Nephron (organoid): ENCODE measurements at regions not wholly inside any gene's neighbourhood (a gene's known extent, or its start where the extent isn't known, plus 50 kb on each side); places are given as distances from the start of the nearest gene placed in this dataset.

ENCODE experiments used
- H3K27ac Mint-ChIP-seq, 3 experiments: 2 replicates each; pipeline ENCODE4 v1.8.0; 2020; ENCODE audit warnings: mixed read lengths in 3 of 3, mild to moderate bottlenecking in 2 of 3, moderate library complexity in 1 of 3
- H3K27me3 Mint-ChIP-seq: 2 replicates; pipeline ENCODE4 v1.8.0; 2021; ENCODE audit warnings: low read depth, mild to moderate bottlenecking, moderate library complexity, mixed read lengths
- H3K36me3 Mint-ChIP-seq: 2 replicates; pipeline ENCODE4 v1.8.0; 2020; ENCODE audit warnings: low read depth, mixed read lengths
- H3K4me1 Mint-ChIP-seq: 2 replicates; pipeline ENCODE4 v1.8.0; 2020; ENCODE audit warnings: mixed read lengths
- H3K4me3 Mint-ChIP-seq, 3 experiments: 2 replicates each; pipeline ENCODE4 v1.8.0; 2020; ENCODE audit warnings: mild to moderate bottlenecking in 3 of 3, mixed read lengths in 3 of 3, moderate library complexity in 2 of 3
- H3K9me3 Mint-ChIP-seq: 2 replicates; pipeline ENCODE4 v1.8.0; 2020; ENCODE audit warnings: mixed read lengths
- CTCF ChIP-seq, 3 experiments: fragments of 200-600 bp; sonication (generic); IDR thresholded peaks; one replicate each; pipeline ENCODE4 v1.5.0; 2021; ENCODE audit warnings: antibody characterized with exemption in 3 of 3; ENCODE audit not compliant: unreplicated experiment in 3 of 3

DNA sequence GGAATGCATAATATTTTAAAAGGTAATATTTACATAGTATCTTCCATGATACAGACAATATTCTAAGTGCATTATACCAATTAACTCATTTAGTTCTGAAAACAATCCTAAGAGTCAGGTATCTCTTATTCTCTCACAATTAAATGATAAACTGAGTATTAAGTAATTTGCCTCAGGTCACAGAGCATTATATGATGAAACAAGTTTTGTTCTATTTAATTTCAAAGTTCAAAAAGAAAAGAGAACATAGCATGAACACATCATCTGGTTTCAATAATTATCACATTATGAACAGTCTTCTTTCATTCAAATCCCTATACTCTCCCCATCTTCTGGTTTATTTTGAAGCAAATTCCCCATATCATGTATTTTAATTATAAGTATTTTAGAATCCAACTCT lies 927.5 kb downstream of the ADGRL2 start:
- TF ChIP-seq CTCF (IDR thresholded peaks at IDR 0.05; ENCODE audit: unreplicated experiment in 3 of 3), result no peak
- no peaks in the 10 kb centered on the region for H3K27me3 Mint-ChIP-seq
- no peaks in the 10 kb centered on the region for H3K4me1 Mint-ChIP-seq
- no peak overlapping the region for H3K4me3 Mint-ChIP-seq
- H3K9me3 Mint-ChIP-seq, result peaks cover 23% of the 10 kb centered on the region
- peaks cover 3% of the 10 kb centered on the region for H3K36me3 Mint-ChIP-seq
- H3K27ac Mint-ChIP-seq, result no peak overlapping the region

GRCh38 chr1:82724246-82724645 lies 923.5 kb downstream of the ADGRL2 start:
- peaks cover 5% of the 10 kb centered on the region for H3K9me3 Mint-ChIP-seq
- no peaks in the 10 kb centered on the region for H3K4me1 Mint-ChIP-seq
- TF ChIP-seq CTCF (IDR thresholded peaks at IDR 0.05; ENCODE audit: unreplicated experiment in 3 of 3), result no peak
- H3K4me3 Mint-ChIP-seq, result no peak overlapping the region
- no peaks in the 10 kb centered on the region for H3K27me3 Mint-ChIP-seq
- H3K27ac Mint-ChIP-seq, result no peak overlapping the region
- no peaks in the 10 kb centered on the region for H3K36me3 Mint-ChIP-seq

GRCh38 chr1:82722608-82723007 lies 921.9 kb downstream of the ADGRL2 start:
- Mint-ChIP-seq H3K27ac (no peak overlapping the region), H3K4me3 (no peak overlapping the region), H3K27me3 (no peaks in the 10 kb centered on the region), H3K4me1 (no peaks in the 10 kb centered on the region), H3K9me3 (peaks cover 5% of the 10 kb centered on the region), H3K36me3 (no peaks in the 10 kb centered on the region)
- no peak for TF ChIP-seq CTCF (IDR thresholded peaks at IDR 0.05; ENCODE audit: unreplicated experiment in 3 of 3)

DNA sequence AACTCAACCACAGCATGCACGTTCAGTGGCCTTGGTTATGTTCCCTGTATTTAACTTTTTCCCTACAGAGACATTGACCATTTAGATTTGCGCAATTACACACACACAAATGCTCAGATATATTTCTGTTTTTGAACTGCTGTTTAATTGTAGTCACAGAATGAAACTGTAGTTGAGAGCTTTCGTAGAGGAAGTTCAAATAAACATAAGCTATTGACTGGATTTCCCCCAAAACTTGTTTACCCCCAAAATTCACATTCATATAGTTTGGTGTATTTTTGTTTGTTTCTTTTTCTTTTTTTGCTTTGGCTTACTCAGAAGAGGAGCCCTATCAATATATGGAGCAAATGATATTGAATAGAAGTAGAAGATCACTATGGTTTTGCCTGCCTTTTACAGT lies 921.0 kb downstream of the ADGRL2 start:
- H3K4me1 Mint-ChIP-seq, result no peaks in the 10 kb centered on the region
- TF ChIP-seq CTCF (IDR thresholded peaks at IDR 0.05; ENCODE audit: unreplicated experiment in 3 of 3), result no peak
- no peaks in the 10 kb centered on the region for H3K27me3 Mint-ChIP-seq
- no peaks in the 10 kb centered on the region for H3K36me3 Mint-ChIP-seq
- no peak overlapping the region for H3K4me3 Mint-ChIP-seq
- peaks cover 5% of the 10 kb centered on the region for H3K9me3 Mint-ChIP-seq
- H3K27ac Mint-ChIP-seq, result no peak overlapping the region

DNA sequence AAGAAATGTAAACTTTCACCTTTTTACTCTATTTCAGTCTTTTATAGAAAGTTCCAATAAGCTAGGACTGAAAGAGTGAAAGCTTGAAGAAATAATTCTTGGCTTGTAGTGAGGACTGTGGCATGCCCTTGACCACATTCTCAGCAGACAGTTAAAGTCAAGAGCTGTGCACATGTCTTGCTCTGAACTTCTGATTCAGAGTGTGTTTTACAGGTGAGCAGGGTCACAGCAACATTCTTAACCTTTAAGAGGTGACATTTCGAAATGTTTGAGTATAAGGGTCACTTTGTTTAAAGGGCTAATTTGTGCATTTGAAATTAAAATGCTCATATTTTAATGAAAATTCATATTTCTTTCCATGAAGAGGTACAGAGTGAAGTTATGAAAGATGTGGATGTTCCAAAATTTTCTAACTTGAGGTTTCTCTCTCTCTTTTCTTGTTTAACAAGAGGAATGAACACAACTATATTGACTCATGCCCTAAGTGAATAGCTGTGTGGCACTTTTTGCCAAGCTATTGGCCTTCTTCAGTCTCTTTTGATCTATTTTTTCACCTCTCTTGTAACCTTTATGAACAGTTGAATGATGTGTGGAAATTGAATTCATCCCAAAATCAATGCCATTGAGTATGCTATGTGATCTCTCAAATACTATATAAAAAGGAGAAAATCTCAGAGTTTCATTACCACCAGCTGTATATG lies 918.1 kb downstream of the ADGRL2 start:
- H3K27ac Mint-ChIP-seq, result no peak overlapping the region
- H3K4me3 Mint-ChIP-seq, result no peak overlapping the region
- no peak for TF ChIP-seq CTCF (IDR thresholded peaks at IDR 0.05; ENCODE audit: unreplicated experiment in 3 of 3)
- no peaks in the 10 kb centered on the region for H3K27me3 Mint-ChIP-seq
- no peaks in the 10 kb centered on the region for H3K4me1 Mint-ChIP-seq
- H3K36me3 Mint-ChIP-seq, result no peaks in the 10 kb centered on the region
- H3K9me3 Mint-ChIP-seq, result peaks cover 5% of the 10 kb centered on the region

DNA sequence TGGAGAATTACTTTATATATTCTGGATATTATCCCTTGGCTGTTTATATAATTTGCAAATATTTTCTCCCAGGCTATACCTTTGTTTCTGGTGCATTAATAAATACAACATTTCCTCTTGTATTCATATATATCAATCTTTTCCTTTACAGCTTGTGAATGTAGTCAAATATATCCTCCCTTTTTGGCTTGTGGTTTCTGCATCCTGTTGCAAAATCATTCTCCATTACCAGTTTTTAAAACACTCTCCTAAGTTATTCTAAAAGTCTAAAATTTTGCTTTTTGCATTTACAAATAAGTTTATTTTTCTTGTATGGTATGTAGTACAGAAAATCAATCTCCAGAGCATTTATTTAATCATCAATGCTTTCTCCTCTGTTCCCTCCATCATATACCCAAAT lies 909.4 kb downstream of the ADGRL2 start:
- Mint-ChIP-seq H3K9me3 (peaks cover 7% of the 10 kb centered on the region), H3K4me3 (no peak overlapping the region), H3K4me1 (peaks cover 4% of the 10 kb centered on the region), H3K27ac (no peak overlapping the region), H3K36me3 (no peaks in the 10 kb centered on the region), H3K27me3 (no peaks in the 10 kb centered on the region)
- no peak for TF ChIP-seq CTCF (IDR thresholded peaks at IDR 0.05; ENCODE audit: unreplicated experiment in 3 of 3)
